Esophagus muscularis mucosa (tissue), 3 donors: ENCODE measurements at regions not wholly inside any gene's neighbourhood (a gene's known extent, or its start where the extent isn't known, plus 50 kb on each side); places are given as distances from the start of the nearest gene placed in this dataset.

Source experiments
- CTCF ChIP-seq, 3 experiments: fragments of 200-600 bp in 2 of 3; fragments of 450-650 bp in 1 of 3; sonication (generic) in 2 of 3; IDR thresholded peaks; one replicate each; pipeline ENCODE4 v1.5.1; 2017 to 2019; ENCODE audit warnings: antibody characterized with exemption in 3 of 3, mild to moderate bottlenecking in 2 of 3, moderate library complexity in 1 of 3
- POLR2A ChIP-seq: fragments of 450-650 bp; IDR thresholded peaks from one replicate; pipeline ENCODE4 v1.6.1; 2017; ENCODE audit warnings: antibody characterized with exemption, moderate library complexity, mild to moderate bottlenecking, low read depth
- POLR2AphosphoS5 ChIP-seq, 2 donors: sonication (generic); formaldehyde crosslinking; IDR thresholded peaks; one replicate each; pipeline ENCODE4 v1.6.1; 2017; ENCODE audit warnings: antibody characterized with exemption in 2 of 2

- TF ChIP-seq CTCF (IDR thresholded peaks at IDR 0.05) = no peak
- no peak for TF ChIP-seq POLR2A
- TF ChIP-seq POLR2AphosphoS5 (IDR thresholded peaks at IDR 0.05) = no peak
Observed at GRCh38 chr1:58949551-58950220, 165.8 kb upstream of the JUN start.
